ENCODE measurements at regions not wholly inside any gene's neighbourhood (a gene's known extent, or its start where the extent isn't known, plus 50 kb on each side); places are given as distances from the start of the nearest gene placed in this dataset.

DNA sequence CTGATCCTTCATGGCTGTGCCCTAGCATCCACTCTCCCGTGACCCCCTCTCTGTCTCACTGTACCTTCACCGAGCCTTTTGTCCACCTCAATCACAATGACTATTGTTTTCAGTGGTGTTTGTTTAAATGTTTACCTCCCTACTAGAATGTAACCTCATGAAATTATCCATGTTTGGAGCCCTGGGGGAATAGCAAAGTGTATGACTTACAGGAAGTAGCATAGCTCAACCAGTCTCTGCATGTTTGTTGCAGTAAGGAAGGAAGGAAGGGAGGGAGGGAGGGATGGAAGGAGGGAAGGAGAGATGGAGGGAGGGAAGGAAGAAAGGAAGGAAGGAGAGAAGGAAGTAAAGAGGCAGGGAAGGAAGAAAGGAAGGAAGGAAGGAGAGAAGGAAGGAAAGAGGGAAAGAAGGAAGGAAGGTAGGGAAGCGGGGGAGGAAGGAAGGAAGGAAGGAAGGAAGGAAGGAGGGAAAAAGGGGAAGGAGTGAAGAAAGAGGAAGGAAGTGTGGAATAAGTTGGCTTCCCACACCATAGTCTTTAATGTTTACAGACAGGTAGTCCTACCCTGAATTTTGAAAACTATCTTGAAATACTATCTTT is 421.4 kb downstream of the COG6 start:
- no peak for DNase-seq (ENCODE audit: low spot score)

DNA sequence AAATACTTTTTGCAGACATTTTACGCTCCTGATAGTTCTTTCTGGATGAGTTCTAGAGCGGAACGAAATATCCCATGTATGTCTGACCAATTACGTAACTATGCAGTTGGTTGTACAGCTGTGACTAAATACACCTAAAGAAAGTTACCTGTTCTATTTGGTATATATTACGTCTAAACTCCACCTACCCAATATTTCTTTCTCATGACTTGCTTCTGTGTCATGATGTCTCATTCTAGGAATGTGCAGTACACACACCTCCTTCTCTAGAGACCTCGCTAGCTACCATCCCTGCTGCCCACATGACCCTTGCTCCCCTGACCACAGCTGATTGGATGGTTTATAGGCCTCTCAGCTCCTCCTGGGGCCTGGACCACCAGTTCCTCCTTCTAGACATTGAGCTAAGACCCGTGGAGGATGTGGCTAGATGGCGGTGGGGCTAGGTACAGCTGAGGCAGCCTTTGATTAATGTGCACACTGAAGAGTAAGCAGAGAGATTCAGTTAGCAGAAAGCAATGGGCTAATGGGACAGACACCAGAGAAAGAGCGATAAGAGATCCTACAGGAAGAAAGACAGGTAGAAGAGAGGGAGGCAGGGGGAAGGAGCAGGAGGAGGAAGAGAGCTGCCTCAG is 422.1 kb downstream of the COG6 start:
- DNase-seq (ENCODE audit: low spot score) = no peak

DNA sequence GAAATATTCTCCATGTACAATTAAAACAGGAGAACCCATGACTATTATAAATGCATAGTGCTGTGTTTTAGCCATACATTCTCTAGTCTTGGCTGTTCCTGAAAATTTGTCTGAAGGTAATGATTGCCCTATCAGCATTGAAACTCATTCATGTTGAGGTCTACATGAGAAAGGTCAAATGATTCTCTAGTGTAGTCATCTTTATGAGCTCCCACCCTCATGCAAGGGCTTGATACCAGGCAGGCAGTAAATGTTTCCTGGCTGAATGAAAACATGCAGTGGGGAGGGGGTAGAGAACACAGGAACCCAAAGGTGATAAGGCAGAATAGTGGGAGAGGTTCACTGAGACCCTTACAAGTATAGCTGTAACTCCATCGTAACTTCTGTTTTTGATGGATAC is 424.3 kb downstream of the COG6 start:
- no peak for DNase-seq (ENCODE audit: low spot score)

DNA sequence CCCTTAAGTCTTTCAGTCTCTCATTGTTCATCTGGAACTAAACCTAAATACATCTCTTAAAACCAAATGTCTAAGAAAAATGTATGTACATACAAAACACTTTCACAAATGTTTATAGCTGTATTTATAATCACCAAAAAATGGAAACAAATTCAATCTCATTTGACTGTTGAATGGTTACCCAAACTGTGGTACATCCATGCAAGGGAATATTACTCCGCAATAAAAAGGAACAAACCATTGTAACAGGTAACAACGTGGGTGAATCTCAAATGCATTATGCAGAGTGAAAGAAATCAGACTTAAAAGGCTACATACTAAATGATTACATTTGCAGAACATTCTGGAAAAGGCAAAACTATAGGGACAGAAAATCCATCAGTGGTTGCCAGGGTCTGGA is 425.2 kb downstream of the COG6 start:
- DNase-seq (ENCODE audit: low spot score) = no peak

DNA sequence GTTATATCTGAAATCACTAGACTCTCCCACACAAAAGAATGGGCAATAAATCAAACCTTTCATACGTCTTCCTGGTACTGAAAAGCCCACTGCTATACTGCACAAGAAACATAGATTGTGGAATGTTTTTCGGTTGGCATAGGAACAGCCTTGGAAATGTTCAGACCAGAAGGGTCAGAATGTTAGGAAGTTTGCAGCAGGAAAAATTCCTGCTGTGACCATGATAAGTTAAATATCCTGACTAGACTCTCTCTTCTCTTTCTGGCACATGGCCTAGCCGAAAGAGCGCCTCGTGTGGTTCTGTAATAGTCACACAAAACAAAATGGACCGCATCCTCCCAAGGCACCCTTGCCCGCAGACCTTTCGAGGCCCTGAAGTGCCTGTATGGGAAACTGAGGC is 427.2 kb downstream of the COG6 start:
- DNase-seq (ENCODE audit: low spot score) = no peak

DNA sequence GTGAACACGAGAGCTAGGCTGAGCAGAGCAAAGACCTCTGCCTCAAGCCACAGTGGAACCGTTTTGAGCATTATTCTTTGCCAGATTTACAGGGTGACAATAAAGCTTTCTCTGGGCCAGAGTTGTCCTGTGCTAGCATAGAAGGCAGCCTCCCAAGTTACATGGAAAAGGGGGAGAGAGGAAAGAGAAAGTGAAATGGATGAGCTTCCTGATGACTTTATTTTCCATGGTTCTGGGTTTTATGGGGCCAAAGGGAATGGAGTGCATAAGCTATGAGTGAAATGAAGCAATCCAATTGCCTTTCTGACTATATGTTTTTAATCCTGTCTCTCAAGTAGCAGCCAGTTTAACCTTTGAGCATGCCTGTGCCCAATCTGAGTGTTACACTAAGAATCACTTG is 428.4 kb downstream of the COG6 start:
- no peak for DNase-seq (ENCODE audit: low spot score)

DNA sequence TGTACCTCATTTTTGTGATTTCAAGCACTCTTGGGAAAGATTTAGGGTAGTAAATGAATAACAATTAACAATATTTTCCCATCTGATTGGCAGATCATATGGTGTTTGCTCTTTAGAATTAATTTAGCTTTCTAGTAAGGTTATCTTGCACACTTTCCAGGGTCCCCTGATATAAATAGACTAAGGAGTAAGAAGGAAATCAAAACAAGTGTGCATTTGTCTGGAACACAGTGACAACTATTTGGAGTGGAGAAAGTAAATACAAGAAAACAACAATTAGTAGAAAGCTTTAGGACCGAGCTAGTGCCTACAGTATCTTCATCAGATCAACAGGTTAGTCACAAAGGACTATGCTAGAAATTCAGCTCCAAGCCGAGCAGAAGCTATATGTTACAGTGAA is 429.5 kb downstream of the COG6 start:
- no peak for DNase-seq (ENCODE audit: low spot score)

DNA sequence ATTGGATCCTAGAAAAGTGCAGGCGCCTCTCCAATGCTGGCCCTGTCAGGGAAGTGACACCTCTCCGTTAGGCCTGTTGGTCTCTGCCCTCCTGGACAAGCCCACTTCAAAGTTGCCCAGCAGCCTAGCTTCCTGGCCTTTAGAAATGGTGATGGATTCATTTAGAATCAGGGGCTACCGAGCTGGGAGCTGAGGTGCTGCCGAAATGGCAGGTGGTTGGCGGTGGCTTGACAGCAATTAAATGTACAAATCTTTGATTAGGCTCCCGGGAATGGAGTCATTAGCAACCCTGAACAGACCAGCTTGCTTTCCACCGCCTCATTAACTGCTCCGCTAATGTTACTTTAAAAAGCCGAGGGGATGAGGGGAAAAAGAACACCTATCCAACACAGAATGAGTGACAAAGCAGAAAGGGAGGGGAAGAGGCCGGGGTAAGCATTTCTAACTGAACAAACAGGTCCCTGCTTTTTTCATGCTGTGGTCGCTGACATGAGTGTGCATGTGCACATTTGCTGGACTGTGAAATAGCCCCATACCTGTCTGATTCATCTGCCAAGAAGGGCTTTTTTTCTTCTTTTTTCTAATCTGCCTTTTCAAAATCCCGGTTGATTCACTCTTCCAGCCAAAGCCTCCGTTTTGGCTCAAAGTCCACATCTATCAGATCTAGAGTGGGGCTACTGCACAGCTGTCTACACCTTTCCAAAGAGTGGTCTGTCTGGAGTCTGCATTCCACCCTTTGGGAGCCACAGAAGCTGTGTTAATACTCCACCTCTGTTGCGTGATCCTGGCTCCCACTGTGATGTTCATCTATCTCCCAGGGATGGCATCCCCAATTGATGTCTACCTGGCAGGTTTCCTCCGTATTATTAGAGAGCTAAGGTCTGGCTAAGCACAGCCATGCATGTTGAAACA is 431.9 kb downstream of the COG6 start:
- DNase-seq (ENCODE audit: low spot score) = no peak

DNA sequence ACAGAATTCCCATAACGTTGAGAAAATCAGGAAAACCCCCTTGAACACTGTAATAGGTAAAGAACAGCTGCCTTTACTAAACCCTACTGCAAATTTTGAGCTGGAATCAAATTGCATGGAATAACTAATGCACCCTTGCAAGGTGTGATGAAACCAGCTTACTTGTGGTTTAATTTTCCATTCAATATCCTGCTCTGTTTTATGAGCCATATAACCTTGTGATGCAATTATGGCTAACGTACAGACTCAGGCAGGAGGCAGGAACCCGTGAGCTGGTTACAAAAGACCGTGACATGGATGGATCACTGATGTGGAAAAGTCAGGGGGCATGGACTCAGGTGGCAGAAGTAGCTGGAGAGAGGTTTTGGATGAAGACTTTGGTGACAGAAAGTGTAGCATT is 438.6 kb downstream of the COG6 start:
- DNase-seq (ENCODE audit: low spot score) = no peak

DNA sequence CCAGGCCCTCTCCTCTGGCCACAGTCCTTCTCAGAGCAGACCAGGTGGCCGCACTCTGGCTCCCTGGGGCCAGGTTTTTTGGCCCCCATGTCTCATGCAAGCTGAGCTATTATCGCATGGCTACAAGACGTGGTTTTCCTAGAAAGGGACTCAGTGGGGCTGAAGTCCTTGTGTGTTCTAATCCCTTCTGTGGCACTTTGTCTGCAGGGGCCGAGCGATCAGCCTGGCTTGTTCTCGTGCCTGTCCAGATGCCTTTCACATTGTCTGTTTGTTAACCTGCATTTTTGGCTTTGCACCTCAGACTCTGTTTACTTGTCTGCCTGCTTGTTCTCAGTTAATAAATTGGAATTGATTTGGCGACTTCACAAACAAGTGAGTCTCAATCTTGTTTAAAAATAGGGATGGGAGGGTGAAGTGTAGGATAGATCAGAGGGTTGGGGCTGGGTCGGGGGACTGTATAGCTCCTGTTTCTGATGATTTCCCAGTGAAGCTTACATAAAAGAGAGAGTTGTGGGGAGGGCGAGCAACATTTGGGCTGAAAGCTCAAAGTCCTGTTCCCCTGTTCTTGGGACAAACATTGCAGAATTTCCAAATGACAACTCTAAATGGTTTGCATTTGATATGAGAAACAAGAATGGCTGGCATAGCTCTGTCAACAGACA is 440.4 kb downstream of the COG6 start:
- no peak for DNase-seq (ENCODE audit: low spot score)

DNA sequence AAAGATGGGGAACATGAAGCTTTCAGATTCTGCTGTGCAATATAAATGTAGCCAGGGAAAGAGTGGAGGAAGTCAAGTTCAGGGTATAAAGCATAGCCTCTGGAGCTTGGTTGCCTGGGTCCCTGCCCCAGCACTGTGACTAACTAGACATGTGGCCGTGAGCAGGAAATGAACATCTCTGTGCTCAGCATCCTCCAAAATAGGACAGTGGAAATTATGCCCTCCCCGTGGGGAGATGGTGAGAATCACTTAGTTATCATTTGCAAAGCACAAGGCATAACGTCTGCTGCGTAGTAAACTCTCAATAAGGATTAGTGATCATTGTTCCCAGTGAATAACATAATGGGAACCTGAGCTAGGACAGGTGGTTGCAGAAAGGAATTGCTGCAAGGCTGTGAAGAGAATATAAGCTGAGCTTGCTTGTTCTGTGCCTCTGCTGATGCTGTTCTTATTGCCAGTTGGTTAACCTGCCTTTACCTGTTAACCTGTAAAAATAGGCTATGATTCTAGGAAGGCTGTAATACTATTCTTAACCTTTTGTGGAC is 441.0 kb downstream of the COG6 start:
- no peak for DNase-seq (ENCODE audit: low spot score)

DNA sequence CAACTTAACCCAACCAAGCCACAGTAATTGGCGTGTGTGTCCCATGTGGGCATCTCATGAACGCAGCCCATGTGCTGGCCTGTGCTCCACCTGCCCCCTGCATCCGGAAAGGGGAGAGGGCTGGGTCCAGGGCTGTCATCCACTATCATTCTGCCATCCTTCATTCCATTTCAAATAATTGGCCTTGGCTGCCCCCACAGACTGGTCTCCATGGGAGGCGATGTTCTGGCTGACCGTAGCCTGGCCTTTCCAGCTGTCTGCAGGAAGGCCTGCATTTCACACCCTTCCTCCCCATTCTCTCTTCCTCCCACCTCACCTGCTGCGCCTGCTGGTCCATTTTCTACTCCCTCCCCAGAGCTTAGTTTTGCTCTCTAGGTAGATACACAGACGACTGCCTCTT is 442.8 kb downstream of the COG6 start:
- no peak for DNase-seq (ENCODE audit: low spot score)

DNA sequence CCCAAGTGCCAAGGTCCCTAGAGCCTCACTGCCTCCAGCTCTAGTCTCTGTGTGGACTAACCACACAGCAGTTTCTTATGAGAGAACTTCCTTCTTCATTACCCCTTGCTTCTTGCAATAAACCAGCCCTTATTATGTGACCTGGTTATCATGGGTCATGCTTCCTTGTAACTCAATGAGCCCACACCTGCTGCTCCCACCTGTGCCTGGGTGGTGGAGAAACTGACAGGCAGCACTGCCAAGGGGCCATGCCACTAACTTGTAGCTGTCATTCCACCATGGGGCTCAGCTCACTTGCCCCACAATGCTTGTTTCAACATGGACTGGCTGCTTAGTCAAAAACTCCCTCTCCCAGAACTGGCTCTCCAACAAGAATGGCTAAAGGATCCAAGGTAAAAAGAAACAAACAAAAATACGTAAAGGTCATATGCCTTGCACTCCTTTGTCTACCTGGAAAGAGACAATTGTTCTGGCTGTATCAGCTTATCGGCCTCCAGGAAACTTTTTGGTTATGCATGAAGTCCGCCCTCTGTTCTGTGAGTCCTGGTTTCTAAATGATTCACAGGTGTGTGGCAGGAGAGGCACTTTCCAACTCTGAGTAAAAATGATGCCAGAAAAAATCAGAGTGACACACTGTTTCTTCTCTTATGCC is 446.4 kb downstream of the COG6 start:
- DNase-seq (ENCODE audit: low spot score) = no peak

DNA sequence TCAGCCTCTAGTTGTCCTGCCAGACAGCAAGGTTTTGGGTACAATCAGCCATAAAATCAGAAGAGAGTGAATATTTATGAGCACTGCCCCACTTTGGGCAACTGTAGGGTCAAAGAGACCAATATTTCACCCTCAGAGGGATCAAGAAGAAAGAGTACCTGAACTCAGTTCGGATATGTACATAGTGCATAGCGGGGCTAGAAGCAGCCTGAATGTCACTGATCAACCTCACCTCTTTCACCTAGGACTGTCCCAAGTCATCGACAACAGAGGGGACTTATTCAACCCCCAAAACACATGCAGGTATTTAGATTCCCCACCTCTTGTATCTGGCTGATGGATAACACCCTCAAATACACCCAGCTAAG is 446.9 kb downstream of the COG6 start:
- DNase-seq (ENCODE audit: low spot score) = no peak

DNA sequence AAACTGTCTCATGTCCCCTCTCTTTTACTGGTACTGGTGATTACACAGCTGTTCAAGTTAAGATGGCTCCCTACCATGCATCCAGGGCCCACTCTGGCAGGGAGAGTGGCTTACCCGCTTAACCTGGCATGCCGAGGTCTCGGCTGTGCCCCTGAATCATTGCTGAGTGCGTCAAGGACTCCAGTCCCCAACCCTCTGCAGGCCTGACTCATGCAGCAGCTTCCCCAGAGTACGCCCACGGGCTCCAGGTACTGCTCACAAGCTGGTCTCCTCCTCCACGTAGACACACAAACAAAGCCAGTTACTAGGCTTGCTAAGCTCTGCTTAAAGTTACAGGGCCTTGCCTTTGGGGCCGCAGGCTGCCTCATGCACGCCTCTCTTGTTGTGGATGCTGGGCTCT is 447.4 kb downstream of the COG6 start:
- DNase-seq (ENCODE audit: low spot score) = no peak

DNA sequence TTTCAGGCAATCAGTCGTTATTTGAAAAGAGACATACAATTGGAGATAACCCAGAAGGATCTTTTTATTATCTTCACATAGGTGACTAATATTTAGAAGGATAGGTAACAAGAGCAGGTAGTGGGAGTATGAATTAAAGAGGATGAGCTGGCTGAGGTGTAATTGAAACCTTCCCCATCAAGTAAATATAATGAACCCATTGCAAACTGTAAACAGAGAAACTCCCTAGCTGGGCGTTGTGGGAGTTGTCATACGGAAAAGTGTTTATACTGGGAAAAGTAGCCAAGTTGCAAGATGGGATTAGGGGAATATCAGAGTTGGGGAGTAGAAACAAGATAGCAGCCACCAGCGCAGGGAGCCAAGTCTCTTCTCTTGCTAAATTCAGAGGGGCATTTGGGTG is 448.4 kb downstream of the COG6 start:
- no peak for DNase-seq (ENCODE audit: low spot score)

DNA sequence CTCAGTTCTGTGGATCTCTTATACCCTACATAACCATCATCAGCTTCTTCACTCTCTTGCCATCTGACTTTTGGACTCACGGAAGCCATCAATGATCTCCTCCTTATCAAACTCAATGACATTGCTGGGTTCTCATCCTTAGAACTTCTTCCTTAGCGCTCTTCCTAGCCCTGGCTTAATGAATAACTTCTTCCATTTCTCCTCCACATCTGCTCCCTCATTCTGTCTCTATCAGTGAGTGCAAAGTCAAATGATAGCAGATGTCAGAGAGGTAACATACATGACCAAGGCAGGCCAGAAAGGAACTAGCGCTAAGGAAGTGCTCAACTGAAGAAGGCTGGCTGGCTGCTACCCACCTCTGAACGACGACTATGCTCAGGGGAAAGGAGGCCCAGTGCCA is 449.8 kb downstream of the COG6 start:
- DNase-seq (ENCODE audit: low spot score) = no peak

DNA sequence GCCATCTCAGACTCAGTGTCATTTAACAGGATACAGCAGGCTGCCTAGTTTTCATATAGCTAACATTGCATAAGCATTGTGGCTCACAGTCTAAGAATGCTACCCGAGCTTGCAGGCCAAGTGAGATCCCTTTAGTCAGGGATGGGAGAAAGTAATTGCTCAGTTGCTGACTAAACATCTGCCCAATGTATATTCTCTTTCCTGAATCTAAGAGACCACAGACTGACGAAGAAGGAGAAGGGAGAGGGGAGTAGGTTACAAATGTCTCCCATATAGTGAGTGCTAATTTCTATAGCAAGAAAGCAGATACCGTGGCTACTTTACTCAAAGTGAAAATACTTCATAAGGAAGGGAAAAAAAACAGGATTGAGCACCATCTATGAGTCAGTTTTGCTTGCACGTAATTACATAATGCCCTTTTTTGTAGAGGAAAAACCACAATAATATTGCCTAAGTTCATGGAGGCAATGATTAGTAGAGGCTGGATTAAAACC is 453.9 kb downstream of the COG6 start:
- peak; percentile 85 for DNase-seq (ENCODE audit: low spot score)

DNA sequence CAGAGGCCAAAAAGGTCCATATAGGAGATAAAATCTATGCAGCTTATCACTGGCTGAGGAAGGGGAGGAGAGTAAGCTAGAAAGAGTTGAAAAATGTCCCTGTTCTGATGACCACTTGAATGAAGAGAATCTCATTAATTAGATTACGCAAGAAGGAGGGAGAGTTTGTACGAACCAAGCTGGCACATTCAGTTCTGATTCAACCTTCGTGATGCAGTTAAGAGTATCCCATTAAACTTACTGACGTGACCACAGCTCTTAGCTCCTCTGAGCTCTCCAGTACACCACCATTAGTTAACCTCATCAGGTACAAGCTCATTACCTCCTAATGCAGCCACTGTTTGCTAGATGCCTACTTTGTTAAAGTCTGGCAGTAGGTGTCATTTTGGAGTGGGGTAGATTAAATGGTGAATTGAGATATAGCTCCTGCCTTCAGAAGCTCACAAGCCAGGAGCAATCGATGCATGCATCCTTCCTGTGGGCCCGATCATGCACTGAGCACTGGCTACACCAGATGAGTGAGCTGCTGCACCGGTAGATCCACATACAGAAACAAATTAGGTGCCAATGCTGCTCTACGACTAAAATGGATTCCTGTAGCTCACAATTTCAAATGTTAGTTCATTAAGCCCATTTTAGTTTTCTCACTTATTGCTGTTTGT is 458.3 kb downstream of the COG6 start:
- DNase-seq (ENCODE audit: low spot score) = no peak

DNA sequence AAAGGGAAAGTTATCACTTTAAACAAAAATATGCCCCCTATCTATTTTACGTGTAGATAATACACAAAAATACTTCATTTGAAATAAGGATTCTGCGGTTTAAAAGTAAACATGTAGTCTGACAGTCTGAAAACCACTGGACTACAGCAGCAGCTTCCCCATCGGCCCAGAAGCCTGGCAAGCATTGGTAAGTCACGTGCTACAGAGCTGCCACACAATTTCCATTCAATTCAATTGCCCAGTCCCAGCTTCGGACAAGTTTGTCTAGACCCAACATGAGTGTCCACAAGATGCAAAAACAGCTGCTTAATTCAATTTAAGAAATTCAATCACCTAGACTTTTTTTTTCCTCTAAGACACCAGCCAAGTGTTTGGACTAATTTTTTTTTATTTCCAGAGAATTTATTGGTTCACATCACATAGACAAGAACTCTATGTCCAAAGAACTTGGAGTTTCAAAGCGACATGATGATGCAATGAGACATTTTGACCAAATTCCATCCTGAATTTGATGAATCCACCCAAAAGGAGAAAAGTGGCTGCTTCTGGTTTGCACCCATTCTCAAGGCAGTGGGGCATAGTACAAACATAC is 458.9 kb downstream of the COG6 start:
- DNase-seq (ENCODE audit: low spot score) = no peak

DNA sequence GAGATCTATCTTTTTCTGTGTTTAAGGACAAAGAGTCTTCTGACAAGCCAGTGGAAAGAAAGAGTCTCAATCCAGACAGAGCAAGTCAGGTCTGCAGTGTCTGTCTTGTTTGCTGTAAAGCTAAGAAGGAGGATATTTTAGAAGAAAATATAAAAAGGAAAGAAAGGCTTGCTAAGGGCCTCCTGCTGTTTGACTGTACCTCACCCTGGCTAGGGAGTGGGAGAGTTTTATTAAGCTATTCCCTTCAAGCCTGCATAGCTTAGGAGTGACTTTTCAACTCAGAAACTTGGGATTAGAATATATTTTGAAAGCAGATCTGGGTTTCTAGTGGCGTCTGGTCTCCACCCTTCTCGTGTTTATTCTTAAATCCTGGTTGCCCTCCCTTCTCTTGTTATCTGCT is 460.0 kb downstream of the COG6 start:
- no peak for DNase-seq (ENCODE audit: low spot score)
